Testis (tissue), 2 donors: ENCODE measurements at regions not wholly inside any gene's neighbourhood (a gene's known extent, or its start where the extent isn't known, plus 50 kb on each side); places are given as distances from the start of the nearest gene placed in this dataset.

Experiments used
- DNase-seq: peaks from one replicate; pipeline ENCODE4 v3.0.0-alpha.2; 2019
- H3K27ac ChIP-seq, 2 donors: fragments of 200-600 bp; sonication (generic); one replicate each; pipeline ENCODE4 v1.5.1; 2019
- H3K27me3 ChIP-seq: fragments of 200-600 bp; sonication (generic); one replicate; pipeline ENCODE4 v1.5.1; 2019
- H3K36me3 ChIP-seq: fragments of 200-600 bp; sonication (generic); one replicate; pipeline ENCODE4 v1.5.1; 2017; ENCODE audit warnings: low read depth; ENCODE audit errors: missing control alignments
- H3K4me1 ChIP-seq: fragments of 200-600 bp; sonication (generic); one replicate; pipeline ENCODE4 v1.5.1; 2019
- H3K4me3 ChIP-seq, 2 donors: fragments of 200-600 bp; sonication (generic); one replicate each; pipeline ENCODE4 v1.5.1; 2017 to 2019
- H3K9me3 ChIP-seq: fragments of 200-600 bp; sonication (generic); one replicate; pipeline ENCODE4 v1.5.1; 2017
- POLR2A ChIP-seq: fragments of 450-650 bp; IDR thresholded peaks from one replicate; pipeline ENCODE4 v1.6.1; 2017; ENCODE audit warnings: antibody characterized with exemption, mild to moderate bottlenecking, moderate library complexity
- WGBS, 2 donors: methylation state at CpG; one replicate each; pipeline ENCODE4 v1.1.5; 2018; 5-methylcytosine and 5-hydroxymethylcytosine counted together
- intact Hi-C: fragments of 100-400 bp; cut with DNase I; formaldehyde crosslinking; loops from one replicate; pipeline ENCODE4 v1.15.1; 2023; ENCODE audit warnings: low total_unique reads
- TF ChIP-seq, protein P1 (sequence below), 3 experiments: fragments of 450-650 bp in 2 of 3; fragments of 200-600 bp in 1 of 3; sonication (generic) in 1 of 3; IDR thresholded peaks; one replicate each; pipeline ENCODE4 v1.5.1; 2016 to 2019; ENCODE audit warnings: antibody characterized with exemption in 3 of 3, mild to moderate bottlenecking in 2 of 3, moderate library complexity in 1 of 3

DNA sequence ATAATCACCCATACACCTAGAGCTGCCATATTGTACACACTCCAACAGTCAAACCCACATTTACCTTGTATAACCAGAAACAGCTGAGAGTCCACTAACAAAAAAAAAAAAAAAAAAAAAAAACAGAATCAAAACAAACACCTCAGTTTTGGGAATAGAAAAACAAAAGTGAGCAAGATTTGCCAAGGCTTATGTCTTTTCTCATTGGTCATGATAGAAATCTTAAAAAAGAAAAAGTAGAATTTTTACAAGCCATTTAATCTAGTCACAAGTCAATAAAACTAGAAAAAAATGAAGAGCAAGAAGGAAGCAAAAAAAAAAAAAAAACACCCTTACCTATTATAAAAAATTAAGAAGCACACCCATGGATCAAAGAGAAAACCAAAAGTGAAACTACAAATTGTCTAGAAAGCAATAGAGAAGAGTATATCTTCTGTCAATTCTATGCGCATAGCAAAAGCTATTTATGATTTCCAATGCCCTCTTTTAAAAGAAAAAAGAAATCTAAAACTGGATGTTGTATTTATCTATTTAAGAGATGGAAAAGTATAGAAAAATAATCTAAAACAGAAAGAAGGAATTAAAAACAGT lies 113.2 kb upstream of the GALNT2 start:
- Histone ChIP-seq H3K9me3 (no peaks in the 10 kb centered on the region), H3K4me3 (no peak overlapping the region), H3K4me1 (peaks cover 5% of the 10 kb centered on the region), H3K36me3 (no peaks in the 10 kb centered on the region), H3K27ac (no peak overlapping the region), H3K27me3 (no peaks in the 10 kb centered on the region)
- TF ChIP-seq, protein P1, sequence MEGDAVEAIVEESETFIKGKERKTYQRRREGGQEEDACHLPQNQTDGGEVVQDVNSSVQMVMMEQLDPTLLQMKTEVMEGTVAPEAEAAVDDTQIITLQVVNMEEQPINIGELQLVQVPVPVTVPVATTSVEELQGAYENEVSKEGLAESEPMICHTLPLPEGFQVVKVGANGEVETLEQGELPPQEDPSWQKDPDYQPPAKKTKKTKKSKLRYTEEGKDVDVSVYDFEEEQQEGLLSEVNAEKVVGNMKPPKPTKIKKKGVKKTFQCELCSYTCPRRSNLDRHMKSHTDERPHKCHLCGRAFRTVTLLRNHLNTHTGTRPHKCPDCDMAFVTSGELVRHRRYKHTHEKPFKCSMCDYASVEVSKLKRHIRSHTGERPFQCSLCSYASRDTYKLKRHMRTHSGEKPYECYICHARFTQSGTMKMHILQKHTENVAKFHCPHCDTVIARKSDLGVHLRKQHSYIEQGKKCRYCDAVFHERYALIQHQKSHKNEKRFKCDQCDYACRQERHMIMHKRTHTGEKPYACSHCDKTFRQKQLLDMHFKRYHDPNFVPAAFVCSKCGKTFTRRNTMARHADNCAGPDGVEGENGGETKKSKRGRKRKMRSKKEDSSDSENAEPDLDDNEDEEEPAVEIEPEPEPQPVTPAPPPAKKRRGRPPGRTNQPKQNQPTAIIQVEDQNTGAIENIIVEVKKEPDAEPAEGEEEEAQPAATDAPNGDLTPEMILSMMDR (IDR thresholded peaks at IDR 0.05) = no peak
- no peak for TF ChIP-seq POLR2A
- no peak for DNase-seq
- intact Hi-C loops = no loop called here
- 89 to 97% methylated on average over 1 of the region's 1 CpG for WGBS, 2 donors

DNA sequence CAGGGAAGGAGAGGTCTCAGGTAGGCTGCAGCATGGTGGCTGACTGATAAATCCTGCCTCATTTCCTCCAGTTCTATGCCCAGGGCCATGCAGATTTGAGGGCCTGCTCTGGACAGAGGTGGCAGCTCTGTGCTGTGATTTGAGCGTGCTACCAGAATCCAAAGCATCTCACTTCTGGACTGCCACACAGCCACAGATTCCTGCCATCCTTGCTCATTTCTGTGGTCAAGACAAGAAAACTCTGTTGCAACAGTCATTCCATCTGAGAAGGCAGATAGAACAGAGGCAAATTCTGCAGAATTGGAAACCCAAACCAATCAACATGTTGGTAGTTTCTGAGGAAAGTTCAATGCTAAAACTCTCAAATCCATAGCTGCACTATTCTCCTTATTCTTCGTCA lies 102.8 kb upstream of the GALNT2 start:
- Histone ChIP-seq H3K9me3 (no peaks in the 10 kb centered on the region), H3K4me3 (no peak overlapping the region), H3K36me3 (no peaks in the 10 kb centered on the region), H3K27ac (no peak overlapping the region), H3K4me1 (no peaks in the 10 kb centered on the region), H3K27me3 (no peaks in the 10 kb centered on the region)
- intact Hi-C loops = no loop called here
- 92% methylated on average over 2 of the region's 2 CpGs for WGBS, 2 donors
- DNase-seq = no peak
- TF ChIP-seq, protein P1 (IDR thresholded peaks at IDR 0.05) = no peak
- no peak for TF ChIP-seq POLR2A

GRCh38 chr1:229970714-229971113 lies 96.3 kb upstream of the GALNT2 start:
- Histone ChIP-seq H3K27ac (no peak overlapping the region), H3K36me3 (no peaks in the 10 kb centered on the region), H3K27me3 (no peaks in the 10 kb centered on the region), H3K9me3 (no peaks in the 10 kb centered on the region), H3K4me3 (no peak overlapping the region), H3K4me1 (no peaks in the 10 kb centered on the region)
- no peak for DNase-seq
- TF ChIP-seq POLR2A = no peak
- TF ChIP-seq, protein P1 (IDR thresholded peaks at IDR 0.05) = no peak
- 45 to 50% methylated on average over 8 of the region's 8 CpGs for WGBS, 2 donors
- intact Hi-C loops = no loop called here

DNA sequence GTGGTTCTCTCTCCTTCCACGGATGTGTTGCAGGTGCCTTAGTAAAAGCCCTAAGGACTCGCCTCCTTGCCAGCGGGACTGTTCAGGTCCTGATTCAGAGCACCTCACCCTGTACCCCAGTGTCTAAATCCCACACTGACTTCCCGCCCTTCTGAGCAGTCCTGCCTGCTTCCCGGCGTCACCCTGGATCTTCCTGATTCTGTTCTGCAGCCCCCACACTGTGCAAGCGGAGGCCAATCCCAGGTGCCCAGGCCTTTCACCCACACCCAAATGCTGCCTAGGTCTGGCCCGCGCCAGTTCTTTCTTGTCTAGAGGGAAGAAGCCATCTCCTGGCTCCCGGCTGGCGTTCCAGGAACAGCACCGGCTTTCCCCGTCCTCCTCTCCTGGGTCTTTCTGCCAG lies 95.9 kb upstream of the GALNT2 start:
- WGBS, 2 donors = 59 to 73% methylated on average over 7 to 13 of the region's 13 CpGs
- no peaks in the 10 kb centered on the region for H3K9me3 ChIP-seq
- no peaks in the 10 kb centered on the region for H3K4me1 ChIP-seq
- no peak for DNase-seq
- H3K27me3 ChIP-seq = no peaks in the 10 kb centered on the region
- no peak overlapping the region for H3K4me3 ChIP-seq
- TF ChIP-seq POLR2A = no peak
- H3K36me3 ChIP-seq = no peaks in the 10 kb centered on the region
- H3K27ac ChIP-seq = no peak overlapping the region
- intact Hi-C loops = no loop called here

- Histone ChIP-seq H3K4me1 (no peaks in the 10 kb centered on the region), H3K9me3 (no peaks in the 10 kb centered on the region), H3K27me3 (no peaks in the 10 kb centered on the region), H3K36me3 (no peaks in the 10 kb centered on the region), H3K4me3 (no peak overlapping the region), H3K27ac (no peak overlapping the region)
- intact Hi-C loops = no loop called here
- TF ChIP-seq, protein P1 (IDR thresholded peaks at IDR 0.05) = peak in 2 of 3 experiments; percentile 17 to 24
- TF ChIP-seq POLR2A = no peak
- no peak for DNase-seq
- WGBS, 2 donors = 88 to 92% methylated on average over 8 to 9 of the region's 9 CpGs
These were observed 94.3 kb upstream of the GALNT2 start for GRCh38 chr1:229972600-229973296.
